HG02798 (cell line): ENCODE measurements at regions not wholly inside any gene's neighbourhood (a gene's known extent, or its start where the extent isn't known, plus 50 kb on each side); places are given as distances from the start of the nearest gene placed in this dataset.
"Not testable (repeated sequence)": the region's sequence is repeated elsewhere in the genome, so short reads cannot be mapped to it uniquely, and the experiment has no call there.

ENCODE experiments used
- ATAC-seq: cut with Tn5 transposase; IDR thresholded peaks from one replicate; pipeline ENCODE4 v1.9.1; 2021; ENCODE audit warnings: mild to moderate bottlenecking; ENCODE audit not compliant: unreplicated experiment, poor library complexity

- not testable (repeated sequence) for ATAC-seq
Observed at GRCh38 chr7:83833721-83834120, 184.8 kb upstream of the SEMA3E start.

DNA sequence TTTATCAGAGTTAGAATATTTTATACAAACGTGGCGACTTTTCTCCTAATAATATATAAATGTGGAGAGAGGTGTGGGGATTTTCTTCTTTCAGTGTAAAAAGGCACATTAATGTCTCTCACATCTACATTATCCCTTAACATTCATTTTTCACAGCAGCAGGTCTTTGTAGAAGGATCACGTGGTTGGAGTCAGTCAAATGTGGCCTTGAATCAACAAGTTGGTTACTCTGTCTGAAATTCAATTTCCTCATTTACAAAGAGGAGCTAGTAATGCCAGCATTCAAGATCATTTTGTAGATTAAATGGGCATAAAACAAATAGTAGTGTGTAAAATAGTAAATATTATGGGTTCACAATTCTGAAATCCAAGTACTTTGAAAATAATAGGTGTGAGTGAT is 183.1 kb upstream of the SEMA3E start:
- no peak for ATAC-seq

GRCh38 chr7:83827036-83827435 is 178.1 kb upstream of the SEMA3E start:
- no peak for ATAC-seq

GRCh38 chr7:83824214-83824613 is 175.3 kb upstream of the SEMA3E start:
- no peak for ATAC-seq

DNA sequence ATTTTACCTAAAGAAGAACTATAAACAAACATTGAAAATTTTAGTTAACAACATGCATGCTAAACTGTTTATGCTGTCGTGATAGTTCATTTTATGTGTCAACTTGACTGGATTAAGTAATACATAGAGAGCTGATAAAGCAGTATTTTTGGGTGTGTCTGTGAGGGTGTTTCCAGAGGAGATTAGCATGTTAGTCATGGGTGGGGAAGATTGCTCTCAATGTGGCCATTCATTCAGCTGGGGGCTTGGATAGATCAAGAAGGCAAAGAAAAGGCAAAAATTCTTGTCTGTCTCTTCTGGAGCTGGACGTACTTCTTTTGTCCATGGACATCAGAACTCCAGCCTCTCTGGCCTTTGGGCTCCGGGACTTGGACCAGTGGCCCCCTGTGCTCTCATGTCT is 172.9 kb upstream of the SEMA3E start:
- ATAC-seq = no peak

- ATAC-seq = no peak
Observed at GRCh38 chr7:83820641-83821040, 171.7 kb upstream of the SEMA3E start.

- no peak for ATAC-seq
Observed at GRCh38 chr7:83819911-83820310, 171.0 kb upstream of the SEMA3E start.

GRCh38 chr7:83814480-83814879 is 165.5 kb upstream of the SEMA3E start:
- ATAC-seq = no peak

- ATAC-seq = not testable (repeated sequence)
Observed at GRCh38 chr7:83812563-83812962, 163.6 kb upstream of the SEMA3E start.

DNA sequence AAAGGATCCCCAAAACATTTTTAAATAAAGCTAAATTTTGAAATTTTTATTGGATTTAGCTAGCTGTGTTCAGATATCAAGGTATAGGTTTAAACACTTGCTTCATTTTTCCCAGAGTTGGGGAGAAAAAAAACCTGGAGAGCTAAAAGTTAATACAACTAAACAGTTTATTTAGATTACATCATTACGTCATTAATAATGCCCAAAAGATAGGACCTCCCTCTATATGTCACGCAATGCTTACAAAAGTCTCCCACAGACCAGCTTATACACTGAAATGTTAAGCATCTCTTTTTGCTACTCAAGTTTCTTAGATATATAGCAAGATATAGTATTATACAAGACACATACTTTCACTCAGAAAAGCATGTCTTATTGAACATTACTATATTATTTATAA is 160.0 kb upstream of the SEMA3E start:
- no peak for ATAC-seq

DNA sequence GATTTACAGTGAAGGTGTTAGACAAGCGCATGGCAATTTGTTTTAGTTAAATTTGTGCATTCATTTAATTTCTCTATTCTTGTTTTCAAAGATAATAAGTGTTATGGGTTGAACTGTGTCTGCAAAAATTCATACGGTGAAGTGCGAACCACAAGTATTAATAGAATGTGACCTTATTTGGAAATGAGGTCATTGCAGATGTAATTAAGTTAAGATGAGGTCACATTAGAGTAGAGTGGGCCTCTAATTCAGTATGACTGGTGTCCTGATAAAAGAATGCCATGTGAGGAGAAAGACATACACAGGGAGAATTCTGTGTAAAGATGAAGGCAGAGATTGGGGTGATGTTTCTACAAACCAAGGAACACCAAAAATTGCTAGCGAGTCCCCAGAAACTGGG is 158.8 kb upstream of the SEMA3E start:
- ATAC-seq = no peak

GRCh38 chr7:83806538-83806937 is 157.6 kb upstream of the SEMA3E start:
- no peak for ATAC-seq

GRCh38 chr7:83799333-83799732 is 150.4 kb upstream of the SEMA3E start:
- no peak for ATAC-seq

- peak; percentile 57 for ATAC-seq
Observed at GRCh38 chr7:83798489-83798888, 149.6 kb upstream of the SEMA3E start.

DNA sequence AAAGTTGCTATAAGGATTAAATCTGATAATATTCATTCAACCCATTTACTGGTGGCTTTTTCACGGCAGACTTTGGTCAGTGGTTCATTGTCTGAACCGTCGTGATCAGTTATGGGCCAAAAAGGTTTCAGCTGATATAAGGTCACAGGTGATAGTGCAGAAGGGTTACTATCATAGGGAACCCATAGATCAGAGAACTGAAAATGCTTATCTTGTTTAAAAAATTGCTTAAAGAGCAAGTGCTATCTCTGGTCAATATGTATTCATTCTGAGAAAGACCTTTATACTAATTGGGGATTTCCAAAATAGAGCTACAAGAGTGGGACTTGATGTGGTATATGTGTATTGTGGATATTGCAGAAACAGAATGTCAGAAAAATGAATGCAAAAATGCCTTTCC is 147.8 kb upstream of the SEMA3E start:
- peak; percentile 53 for ATAC-seq

DNA sequence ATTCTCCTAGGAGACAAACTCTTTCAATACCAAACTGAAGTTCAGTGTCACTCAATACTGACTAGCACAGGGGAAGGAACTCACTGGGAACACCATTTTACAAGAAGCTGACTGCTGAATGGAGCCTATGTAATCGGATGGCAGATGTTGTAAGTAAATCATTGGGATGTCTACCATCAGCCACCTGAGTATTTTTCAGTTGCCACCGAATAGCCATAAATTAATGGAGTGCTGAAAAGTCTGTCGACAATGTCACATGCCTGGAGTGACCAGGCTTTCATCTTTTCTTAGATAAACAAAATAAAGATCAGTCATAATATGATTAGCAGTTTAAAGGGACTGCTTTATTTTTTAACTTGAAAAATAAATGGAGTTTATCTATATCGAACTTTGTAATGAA is 145.9 kb upstream of the SEMA3E start:
- ATAC-seq = no peak

DNA sequence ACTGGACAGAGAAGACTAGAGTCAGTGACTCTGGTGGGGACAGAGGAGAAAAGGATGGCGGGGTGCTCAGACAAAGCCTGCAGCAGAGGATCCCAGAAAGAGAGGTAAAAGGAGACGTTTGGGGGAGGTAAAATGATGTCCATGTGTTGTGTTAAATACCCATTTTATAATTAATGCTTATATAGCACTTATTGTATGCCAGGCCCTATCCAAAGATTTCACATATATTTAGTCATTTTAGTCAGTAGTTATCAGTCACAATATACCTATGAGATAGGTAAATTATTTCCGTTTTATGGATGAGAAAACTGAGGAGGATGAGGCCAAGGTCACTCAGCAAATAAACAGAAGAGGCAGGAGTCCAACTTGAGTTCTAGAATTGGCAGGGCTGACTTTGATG is 144.6 kb upstream of the SEMA3E start:
- no peak for ATAC-seq

DNA sequence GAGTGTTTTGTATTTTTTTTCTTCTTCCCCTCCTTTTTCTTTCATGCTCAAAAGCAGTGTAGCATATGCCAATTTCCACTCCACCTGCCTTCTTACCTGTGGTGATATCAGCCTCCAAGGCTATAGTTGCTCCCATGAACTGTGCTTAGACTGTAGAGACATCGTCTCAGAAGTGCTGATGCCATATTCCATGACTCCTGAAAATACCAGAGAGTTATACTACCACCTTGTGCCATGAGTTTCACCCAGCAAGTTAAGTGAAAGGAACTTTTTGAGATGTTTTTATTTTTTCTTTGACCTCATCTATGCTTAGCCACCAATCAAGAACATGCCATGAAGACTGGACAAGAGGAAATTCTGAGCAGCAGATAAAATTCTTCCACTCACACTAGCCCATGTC is 142.8 kb upstream of the SEMA3E start:
- ATAC-seq = no peak

DNA sequence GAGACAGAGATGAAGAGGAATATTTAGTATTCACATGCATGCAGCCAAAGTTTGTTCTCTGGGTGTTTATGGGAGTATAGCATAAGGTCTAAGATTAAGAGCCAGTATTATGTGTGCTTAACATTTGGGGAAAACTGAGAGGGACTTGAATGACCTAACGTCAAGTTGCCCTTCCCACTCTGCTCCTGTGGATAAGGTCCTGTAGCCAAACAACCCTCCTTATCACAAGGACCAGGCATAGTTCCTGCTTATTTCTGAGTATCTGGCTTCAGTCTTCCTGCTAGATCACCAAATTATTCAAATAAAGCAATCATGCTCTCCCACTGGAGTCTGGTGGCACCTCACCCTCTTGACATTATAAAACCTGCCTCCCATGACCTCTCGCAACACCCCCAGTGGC is 137.9 kb upstream of the SEMA3E start:
- ATAC-seq = no peak

- no peak for ATAC-seq
Observed at GRCh38 chr7:83782628-83783027, 133.7 kb upstream of the SEMA3E start.

DNA sequence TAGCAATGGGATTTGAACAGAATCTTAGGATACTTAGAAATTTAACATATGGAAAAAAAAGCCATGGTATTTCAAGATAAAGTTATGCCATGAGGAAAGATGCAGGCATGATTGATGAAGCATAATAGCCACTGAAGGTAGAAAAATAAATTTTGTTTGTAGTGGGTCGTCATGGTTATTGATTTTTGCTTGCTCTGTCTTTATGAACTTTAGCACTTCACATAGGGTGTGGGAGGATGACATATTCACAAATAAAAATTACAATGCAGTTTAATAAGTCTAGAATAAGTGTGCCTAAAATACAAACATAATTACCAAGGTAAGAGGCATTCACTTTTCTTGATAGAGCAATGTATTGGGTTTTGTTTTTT is 129.1 kb upstream of the SEMA3E start:
- ATAC-seq = no peak

DNA sequence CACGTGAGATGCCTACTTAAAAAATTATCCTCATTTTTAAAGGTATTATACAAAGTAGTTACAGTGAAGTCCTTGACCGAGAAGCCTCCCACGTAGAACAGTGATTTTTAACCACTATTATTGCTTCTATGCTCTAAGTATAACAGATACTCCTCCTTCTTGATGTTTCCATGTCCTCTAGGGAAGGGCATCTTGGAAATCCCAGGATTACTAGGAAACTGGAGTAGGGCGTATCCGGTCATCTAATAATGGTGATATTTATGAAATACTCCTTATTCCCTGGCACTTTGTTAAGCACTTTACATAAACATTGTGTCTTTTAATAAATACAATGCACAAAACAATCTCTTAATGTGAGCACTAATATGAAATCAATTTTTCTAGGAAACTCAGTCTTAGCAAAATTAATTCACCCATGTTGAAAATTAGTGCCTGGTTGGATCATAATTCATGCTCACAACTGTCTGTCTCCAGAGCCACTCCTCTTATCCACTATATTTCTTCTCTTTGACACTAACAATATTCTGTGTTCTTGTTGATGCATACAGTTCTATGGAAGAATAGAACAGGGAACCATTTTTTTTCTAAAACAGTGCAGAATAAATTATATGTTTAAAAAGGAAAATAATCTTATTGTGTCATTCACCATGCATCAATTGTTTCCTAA is 128.6 kb upstream of the SEMA3E start:
- ATAC-seq = no peak

- ATAC-seq = no peak
Observed at GRCh38 chr7:83769407-83769806, 120.5 kb upstream of the SEMA3E start.
